Esophagus muscularis mucosa (tissue), 4 donors: ENCODE measurements at regions not wholly inside any gene's neighbourhood (a gene's known extent, or its start where the extent isn't known, plus 50 kb on each side); places are given as distances from the start of the nearest gene placed in this dataset.

Experiments
- CTCF ChIP-seq, 3 experiments: fragments of 200-600 bp in 2 of 3; fragments of 450-650 bp in 1 of 3; sonication (generic) in 2 of 3; IDR thresholded peaks; one replicate each; pipeline ENCODE4 v1.5.1; 2017 to 2019; ENCODE audit warnings: antibody characterized with exemption in 3 of 3, mild to moderate bottlenecking in 2 of 3, moderate library complexity in 1 of 3
- EP300 ChIP-seq: sonication (generic); formaldehyde crosslinking; IDR thresholded peaks from one replicate; pipeline ENCODE4 v1.6.1; 2017; ENCODE audit warnings: antibody characterized with exemption
- POLR2A ChIP-seq: fragments of 450-650 bp; IDR thresholded peaks from one replicate; pipeline ENCODE4 v1.6.1; 2017; ENCODE audit warnings: antibody characterized with exemption, moderate library complexity, mild to moderate bottlenecking, low read depth

GRCh38 chr11:33622806-33623205 lies 77.8 kb downstream of the C11orf91 start:
- no peak for TF ChIP-seq CTCF (IDR thresholded peaks at IDR 0.05)
- TF ChIP-seq EP300: no peak
- TF ChIP-seq POLR2A: no peak
